ENCODE measurements at regions not wholly inside any gene's neighbourhood (a gene's known extent, or its start where the extent isn't known, plus 50 kb on each side); places are given as distances from the start of the nearest gene placed in this dataset.
"Not testable (repeated sequence)": the region's sequence is repeated elsewhere in the genome, so short reads cannot be mapped to it uniquely, and the experiment has no call there.

DNA sequence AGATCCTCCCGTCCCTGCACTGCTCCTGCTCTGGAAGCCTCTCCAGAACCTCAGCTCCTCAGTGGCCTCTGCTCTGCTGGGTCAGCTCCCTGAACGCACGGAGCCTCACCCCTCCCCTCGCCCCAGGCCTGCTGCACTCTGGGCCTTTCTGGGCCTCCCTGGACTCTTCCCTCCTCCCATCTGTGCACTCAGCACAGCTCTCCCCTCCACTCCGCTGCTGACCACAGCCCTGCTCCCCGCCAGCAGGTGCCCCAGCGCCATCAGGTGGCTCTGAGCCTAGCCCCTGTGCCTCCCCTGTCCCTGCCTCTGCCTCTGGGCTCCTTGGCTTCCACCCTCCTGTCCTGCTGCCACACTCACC, 121.0 kb downstream of the TMEM121 start:
- TF ChIP-seq POLR2A (IDR thresholded peaks at IDR 0.05) = not testable (repeated sequence)
- TF ChIP-seq, protein P1, sequence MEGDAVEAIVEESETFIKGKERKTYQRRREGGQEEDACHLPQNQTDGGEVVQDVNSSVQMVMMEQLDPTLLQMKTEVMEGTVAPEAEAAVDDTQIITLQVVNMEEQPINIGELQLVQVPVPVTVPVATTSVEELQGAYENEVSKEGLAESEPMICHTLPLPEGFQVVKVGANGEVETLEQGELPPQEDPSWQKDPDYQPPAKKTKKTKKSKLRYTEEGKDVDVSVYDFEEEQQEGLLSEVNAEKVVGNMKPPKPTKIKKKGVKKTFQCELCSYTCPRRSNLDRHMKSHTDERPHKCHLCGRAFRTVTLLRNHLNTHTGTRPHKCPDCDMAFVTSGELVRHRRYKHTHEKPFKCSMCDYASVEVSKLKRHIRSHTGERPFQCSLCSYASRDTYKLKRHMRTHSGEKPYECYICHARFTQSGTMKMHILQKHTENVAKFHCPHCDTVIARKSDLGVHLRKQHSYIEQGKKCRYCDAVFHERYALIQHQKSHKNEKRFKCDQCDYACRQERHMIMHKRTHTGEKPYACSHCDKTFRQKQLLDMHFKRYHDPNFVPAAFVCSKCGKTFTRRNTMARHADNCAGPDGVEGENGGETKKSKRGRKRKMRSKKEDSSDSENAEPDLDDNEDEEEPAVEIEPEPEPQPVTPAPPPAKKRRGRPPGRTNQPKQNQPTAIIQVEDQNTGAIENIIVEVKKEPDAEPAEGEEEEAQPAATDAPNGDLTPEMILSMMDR (IDR thresholded peaks at IDR 0.05) = not testable (repeated sequence)
